AG08396 (cell line): ENCODE measurements at regions not wholly inside any gene's neighbourhood (a gene's known extent, or its start where the extent isn't known, plus 50 kb on each side); places are given as distances from the start of the nearest gene placed in this dataset.

Experiments
- DNase-seq: peaks from one replicate; pipeline ENCODE4 v3.0.0; 2012; ENCODE audit warnings: low spot score, mixed read lengths

DNA sequence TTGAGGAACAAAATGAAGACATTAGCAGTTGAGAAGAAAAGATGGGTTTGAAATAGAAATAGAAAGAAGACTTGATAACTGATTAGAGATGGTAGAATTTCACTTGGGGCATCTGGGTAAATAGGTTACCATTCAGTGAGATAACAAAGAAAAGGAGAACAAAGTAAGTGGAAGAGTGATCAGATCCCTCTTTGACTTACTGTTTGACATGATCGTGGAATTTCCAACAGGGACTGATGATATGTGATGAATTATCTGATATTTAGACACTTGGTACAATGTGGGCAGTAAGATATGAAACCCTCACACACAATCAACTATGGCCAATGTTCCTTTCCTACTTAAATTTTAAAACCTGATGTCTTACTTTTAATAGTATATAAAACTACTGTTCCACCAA is 70.1 kb upstream of the STARD4 start:
- no peak for DNase-seq

DNA sequence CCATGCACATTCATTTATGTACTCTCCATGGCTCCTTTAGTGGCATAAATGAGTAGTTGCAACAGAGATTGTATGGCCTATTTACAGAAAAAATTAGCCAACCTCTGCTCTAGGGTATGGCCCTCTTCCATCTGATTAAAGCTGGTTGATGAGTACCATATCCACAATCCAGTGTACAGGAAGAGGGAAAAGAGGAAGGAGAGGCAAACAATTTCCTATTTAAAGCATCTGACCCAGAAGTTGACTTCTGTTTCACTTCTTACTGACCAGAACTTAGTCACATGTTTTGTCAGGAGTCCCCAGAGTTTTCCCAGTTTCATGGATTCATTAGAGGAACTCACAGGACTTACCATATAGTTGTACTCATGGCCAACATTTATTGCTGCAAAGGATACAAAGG is 68.6 kb upstream of the STARD4 start:
- DNase-seq, result no peak

DNA sequence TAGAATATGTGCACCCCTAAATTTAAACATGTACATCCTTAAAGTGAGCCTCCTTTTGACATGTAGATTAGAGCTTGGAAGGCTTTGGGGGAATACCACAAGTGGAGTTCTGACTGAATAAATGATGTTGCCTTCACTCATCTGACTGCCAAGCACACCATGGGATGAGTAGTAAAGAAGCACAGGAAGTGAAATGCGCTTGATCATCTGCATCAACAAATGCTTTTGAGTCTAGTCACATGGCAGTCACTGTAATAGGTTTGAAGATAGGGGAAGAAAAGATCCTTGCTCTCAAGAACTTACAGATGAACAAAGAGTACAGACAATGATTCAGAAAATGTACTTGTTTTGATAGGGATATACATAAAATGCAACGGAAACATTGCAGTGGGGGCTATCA is 62.0 kb upstream of the STARD4 start:
- no peak for DNase-seq

DNA sequence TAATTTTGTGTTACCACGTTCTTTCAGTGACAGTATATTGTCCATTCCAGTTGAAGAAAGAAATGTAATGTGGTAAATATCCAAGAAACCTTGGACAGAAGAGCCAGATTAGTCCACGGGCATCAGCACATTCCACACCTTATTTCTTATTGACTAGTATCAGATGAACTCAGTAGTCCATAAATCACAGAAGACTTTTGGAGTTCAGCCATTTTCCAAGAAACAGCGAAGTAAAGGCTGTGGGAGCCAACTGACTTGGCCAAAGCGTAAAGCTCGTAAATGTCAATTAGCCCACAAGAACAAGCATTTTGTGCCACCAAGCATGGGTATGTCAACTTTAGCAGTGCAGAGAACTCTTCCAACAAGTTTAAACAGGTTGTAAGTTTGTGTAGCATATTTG is 60.2 kb upstream of the STARD4 start:
- DNase-seq, result no peak

DNA sequence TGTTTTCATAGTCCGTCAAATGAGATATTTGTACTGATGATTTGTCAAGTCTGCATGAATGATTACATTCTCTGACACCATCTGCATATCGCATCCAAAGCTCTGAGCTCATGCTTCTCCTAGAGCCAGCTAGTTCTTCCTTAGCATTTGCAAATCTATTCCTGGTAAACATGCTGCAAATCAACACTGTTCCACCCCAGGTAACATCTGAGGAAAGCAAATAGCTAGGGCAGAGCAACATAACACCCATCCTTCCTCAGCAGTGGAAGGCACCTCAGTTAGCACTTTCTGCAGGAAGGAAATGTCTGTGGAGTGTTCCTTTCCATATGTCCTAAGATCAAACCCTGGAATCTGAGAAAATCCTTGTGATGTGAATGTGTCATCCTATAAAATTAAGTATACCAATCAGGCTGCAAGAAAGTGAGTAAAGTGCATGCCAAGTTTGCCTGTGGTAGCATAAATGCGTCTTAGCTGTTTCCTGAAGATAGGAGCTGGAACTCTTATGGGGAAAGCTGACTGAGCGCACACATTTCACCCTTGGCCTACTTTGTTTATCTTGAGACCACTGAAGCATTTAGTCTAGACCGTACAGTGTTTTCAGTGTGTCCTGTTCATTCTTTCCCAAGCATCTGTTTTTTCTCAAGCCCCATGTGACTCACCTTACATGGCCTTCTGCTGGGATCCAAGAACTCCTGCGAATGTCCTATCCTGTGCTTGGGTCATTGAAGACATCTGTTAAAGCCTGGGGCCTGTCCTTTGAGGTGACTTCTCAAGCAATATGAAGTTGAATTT is 50.9 kb upstream of the STARD4 start:
- DNase-seq, result no peak

DNA sequence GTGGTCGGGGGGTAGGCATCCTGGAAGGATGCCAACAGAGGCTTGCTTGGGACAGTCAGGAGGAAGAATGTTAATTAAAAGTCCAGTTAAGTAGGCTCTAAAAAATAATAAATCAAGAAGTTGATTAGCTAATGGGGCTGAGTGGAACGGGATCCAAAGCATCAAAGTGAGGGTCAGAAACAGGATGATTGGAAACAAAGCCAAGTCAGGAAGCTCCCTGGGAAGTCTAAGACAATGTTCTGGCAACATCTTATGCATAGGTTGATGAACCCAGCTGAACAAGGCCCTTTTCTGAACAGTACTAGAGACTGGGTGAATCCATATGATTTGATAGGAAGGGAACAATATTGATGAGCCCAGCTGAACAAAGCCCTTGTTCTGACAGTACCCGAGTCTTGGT is 50.2 kb upstream of the STARD4 start:
- DNase-seq, result no peak
